Gastroesophageal sphincter (tissue), 4 donors: ENCODE measurements at regions not wholly inside any gene's neighbourhood (a gene's known extent, or its start where the extent isn't known, plus 50 kb on each side); places are given as distances from the start of the nearest gene placed in this dataset.

Experiments used
- ATAC-seq: fragments of 150-250 bp; one replicate; pipeline ENCODE4 v1.9.1; 2016; ENCODE audit warnings: mild to moderate bottlenecking, moderate library complexity
- H3K27ac ChIP-seq, 4 donors: fragments of 200-600 bp; sonication (generic) in 3 of 4; 1 replicate in 3 of 4; 2 replicates in 1 of 4; pipeline ENCODE4 v1.5.1; 2016 to 2019
- H3K27me3 ChIP-seq: fragments of 200-600 bp; sonication (generic); one replicate; pipeline ENCODE4 v1.5.1; 2019
- H3K36me3 ChIP-seq, 2 donors: fragments of 200-600 bp; sonication (generic); one replicate each; pipeline ENCODE4 v1.5.1; 2019; ENCODE audit warnings: control low read depth in 1 of 2
- H3K4me1 ChIP-seq, 3 donors: fragments of 200-600 bp; sonication (generic); 1 replicate in 2 of 3; 2 replicates in 1 of 3; pipeline ENCODE4 v1.5.1; 2016 to 2019; ENCODE audit warnings: control low read depth in 2 of 3
- H3K4me3 ChIP-seq, 2 donors: fragments of 200-600 bp; sonication (generic); one replicate each; pipeline ENCODE4 v1.5.1; 2019; ENCODE audit warnings: mild to moderate bottlenecking in 1 of 2, moderate library complexity in 1 of 2
- H3K9me3 ChIP-seq, 3 donors: fragments of 200-600 bp; sonication (generic); one replicate each; pipeline ENCODE4 v1.5.1; 2017 to 2019; ENCODE audit warnings: control low read depth in 2 of 3
- CTCF ChIP-seq, 4 experiments: fragments of 200-600 bp in 2 of 4; fragments of 450-650 bp in 2 of 4; sonication (generic) in 1 of 4; IDR thresholded peaks; one replicate each; pipeline ENCODE4 v1.5.1; 2017 to 2019; ENCODE audit warnings: antibody characterized with exemption in 4 of 4, mild to moderate bottlenecking in 2 of 4, moderate library complexity in 2 of 4
- EP300 ChIP-seq: sonication (generic); formaldehyde crosslinking; IDR thresholded peaks from one replicate; pipeline ENCODE4 v1.6.1; 2017; ENCODE audit warnings: antibody characterized with exemption, mild to moderate bottlenecking
- POLR2A ChIP-seq, 2 donors: fragments of 450-650 bp; IDR thresholded peaks; one replicate each; pipeline ENCODE4 v1.6.1; 2017; ENCODE audit warnings: antibody characterized with exemption in 2 of 2, mild to moderate bottlenecking in 2 of 2, moderate library complexity in 1 of 2
- POLR2AphosphoS5 ChIP-seq: sonication (generic); formaldehyde crosslinking; IDR thresholded peaks from one replicate; pipeline ENCODE4 v1.6.1; 2017; ENCODE audit warnings: antibody characterized with exemption
- WGBS, 2 donors: methylation state at CpG; one replicate each; pipeline ENCODE4 v1.1.5; 2018; ENCODE audit warnings: low coverage in 1 of 2; 5-methylcytosine and 5-hydroxymethylcytosine counted together

- Histone ChIP-seq H3K27ac (no peak overlapping the region), H3K9me3 (no peaks in the 10 kb centered on the region), H3K27me3 (no peaks in the 10 kb centered on the region), H3K4me3 (no peak overlapping the region), H3K36me3 (no peaks in the 10 kb centered on the region), H3K4me1 (no peaks in the 10 kb centered on the region)
- no peak for TF ChIP-seq EP300
- 82% methylated on average over 2 of the region's 2 CpGs; no CpG with 5 or more reads in 1 of the 2 donors for WGBS, 2 donors
- no peak for ATAC-seq
These were observed 302.3 kb downstream of the TENT5A start for GRCh38 chr6:81450180-81450579.

- Histone ChIP-seq H3K9me3 (no peaks in the 10 kb centered on the region), H3K27me3 (no peaks in the 10 kb centered on the region), H3K4me3 (no peak overlapping the region), H3K4me1 (no peaks in the 10 kb centered on the region), H3K36me3 (no peaks in the 10 kb centered on the region), H3K27ac (no peak overlapping the region)
- TF ChIP-seq CTCF (IDR thresholded peaks at IDR 0.05) (no peak), EP300 (no peak)
- ATAC-seq, result no peak
- 30 to 55% methylated on average over 1 of the region's 1 CpG for WGBS, 2 donors
These were observed 306.0 kb downstream of the TENT5A start for GRCh38 chr6:81446509-81446908.

- H3K4me3 ChIP-seq, result no peak overlapping the region
- TF ChIP-seq CTCF (IDR thresholded peaks at IDR 0.05) (no peak), POLR2A (IDR thresholded peaks at IDR 0.05) (no peak)
- H3K36me3 ChIP-seq, result no peaks in the 10 kb centered on the region
- ATAC-seq, result no peak
- 85 to 100% methylated on average over 1 to 2 of the region's 2 CpGs for WGBS, 2 donors
- H3K4me1 ChIP-seq, result no peaks in the 10 kb centered on the region
- no peaks in the 10 kb centered on the region for H3K27me3 ChIP-seq
- H3K27ac ChIP-seq, result no peak overlapping the region
- H3K9me3 ChIP-seq, result peaks cover 0 to 27% (median 0%) of the 10 kb centered on the region in 3 donors
These were observed 313.1 kb downstream of the TENT5A start for GRCh38 chr6:81439417-81439816.

GRCh38 chr6:81436990-81437389, 315.5 kb downstream of the TENT5A start:
- Histone ChIP-seq H3K4me1 (no peaks in the 10 kb centered on the region), H3K27me3 (no peaks in the 10 kb centered on the region), H3K36me3 (no peaks in the 10 kb centered on the region), H3K27ac (no peak overlapping the region), H3K9me3 (peaks cover 0 to 36% (median 0%) of the 10 kb centered on the region in 3 donors), H3K4me3 (no peak overlapping the region)
- ATAC-seq, result no peak
- TF ChIP-seq POLR2AphosphoS5 (no peak), POLR2A (IDR thresholded peaks at IDR 0.05) (no peak), CTCF (IDR thresholded peaks at IDR 0.05) (no peak), EP300 (no peak)
- 22 to 73% methylated on average over 1 of the region's 1 CpG for WGBS, 2 donors

- H3K27me3 ChIP-seq, result no peaks in the 10 kb centered on the region
- H3K27ac ChIP-seq, result no peak overlapping the region
- no peaks in the 10 kb centered on the region for H3K9me3 ChIP-seq
- H3K4me3 ChIP-seq, result no peak overlapping the region
- H3K36me3 ChIP-seq, result no peaks in the 10 kb centered on the region
- H3K4me1 ChIP-seq, result no peaks in the 10 kb centered on the region
- no peak for ATAC-seq
- TF ChIP-seq CTCF (IDR thresholded peaks at IDR 0.05), result no peak
- TF ChIP-seq POLR2A (IDR thresholded peaks at IDR 0.05), result no peak
- no peak for TF ChIP-seq POLR2AphosphoS5
- no peak for TF ChIP-seq EP300
- WGBS, 2 donors, result 82 to 90% methylated on average over 3 to 4 of the region's 4 CpGs
These were observed 339.2 kb downstream of the TENT5A start for GRCh38 chr6:81413306-81413705.
